ENCODE measurements at regions not wholly inside any gene's neighbourhood (a gene's known extent, or its start where the extent isn't known, plus 50 kb on each side); places are given as distances from the start of the nearest gene placed in this dataset.

DNA sequence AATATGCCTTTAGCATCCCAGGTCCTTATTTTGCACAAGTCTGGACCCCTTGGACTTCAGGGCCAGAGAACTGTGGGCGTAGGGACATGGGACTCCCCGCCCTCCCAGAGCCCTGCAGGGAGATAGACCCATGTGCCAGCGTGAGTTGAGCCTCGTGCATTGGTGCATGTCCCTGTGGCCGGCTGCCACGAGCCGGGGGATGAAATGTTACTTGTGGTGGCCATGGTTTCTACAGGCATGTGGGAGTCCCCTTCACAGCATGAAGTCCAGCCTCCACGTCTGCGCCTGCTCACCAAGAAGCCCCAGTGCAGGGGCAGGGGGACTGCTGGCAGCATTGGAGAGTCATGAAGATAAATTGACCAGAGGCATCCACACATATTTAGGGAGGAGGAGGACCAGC lies 470.0 kb downstream of the BCL11B start:
- no peak overlapping the region for H3K27ac Mint-ChIP-seq (ENCODE audit: unreplicated experiment)
- H3K4me1 Mint-ChIP-seq (ENCODE audit: low read depth, unreplicated experiment), result no peaks in the 10 kb centered on the region
- no peak overlapping the region for H3K4me3 Mint-ChIP-seq (ENCODE audit: unreplicated experiment)
- peaks cover 2% of the 10 kb centered on the region for H3K27me3 Mint-ChIP-seq (ENCODE audit: unreplicated experiment)
- DNase-seq, result no peak
- peaks cover 1% of the 10 kb centered on the region for H3K9me3 Mint-ChIP-seq (ENCODE audit: unreplicated experiment)
- H3K36me3 Mint-ChIP-seq (ENCODE audit: unreplicated experiment), result peaks cover 5% of the 10 kb centered on the region
- TF ChIP-seq CTCF (IDR thresholded peaks at IDR 0.05; ENCODE audit: partially characterized antibody, unreplicated experiment), result no peak

DNA sequence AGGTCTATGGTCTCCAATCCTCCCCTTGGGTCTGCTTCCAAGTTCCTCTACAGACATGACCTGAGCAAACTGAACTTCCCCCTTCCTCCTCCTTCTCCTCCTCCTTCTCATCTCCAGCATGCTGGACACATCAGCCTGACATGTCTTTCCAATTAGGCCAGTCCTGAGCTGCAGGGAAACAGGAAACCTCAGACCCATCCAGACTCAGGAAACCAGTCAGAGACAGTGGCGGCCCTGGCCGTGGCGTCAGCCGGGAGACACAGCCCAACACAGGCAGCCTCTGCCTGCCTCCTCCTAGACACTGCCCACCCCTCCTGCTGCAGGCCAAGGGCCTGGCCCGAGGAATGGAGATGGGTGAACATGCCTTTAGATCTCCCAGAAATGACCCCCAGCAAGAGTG lies 468.8 kb downstream of the BCL11B start:
- Mint-ChIP-seq H3K27me3 (ENCODE audit: unreplicated experiment) (peaks cover 2% of the 10 kb centered on the region), H3K27ac (ENCODE audit: unreplicated experiment) (no peak overlapping the region), H3K9me3 (ENCODE audit: unreplicated experiment) (peaks cover 1% of the 10 kb centered on the region), H3K4me3 (ENCODE audit: unreplicated experiment) (no peak overlapping the region), H3K4me1 (ENCODE audit: low read depth, unreplicated experiment) (no peaks in the 10 kb centered on the region), H3K36me3 (ENCODE audit: unreplicated experiment) (peaks cover 5% of the 10 kb centered on the region)
- no peak for TF ChIP-seq CTCF (IDR thresholded peaks at IDR 0.05; ENCODE audit: partially characterized antibody, unreplicated experiment)
- DNase-seq, result no peak

- TF ChIP-seq CTCF (IDR thresholded peaks at IDR 0.05; ENCODE audit: partially characterized antibody, unreplicated experiment), result no peak
- H3K27ac Mint-ChIP-seq (ENCODE audit: unreplicated experiment), result no peak overlapping the region
Observed at GRCh38 chr14:98808494-98809407, 463.2 kb downstream of the BCL11B start.

GRCh38 chr14:98816195-98816594 lies 455.8 kb downstream of the BCL11B start:
- H3K9me3 Mint-ChIP-seq (ENCODE audit: unreplicated experiment), result no peaks in the 10 kb centered on the region

More at GRCh38 chr14:98808494-98809407, 463.2 kb downstream of the BCL11B start:
- Mint-ChIP-seq H3K9me3 (ENCODE audit: unreplicated experiment) (peaks cover 3% of the 10 kb centered on the region), H3K27me3 (ENCODE audit: unreplicated experiment) (peaks cover 2% of the 10 kb centered on the region), H3K4me1 (ENCODE audit: low read depth, unreplicated experiment) (no peaks in the 10 kb centered on the region), H3K4me3 (ENCODE audit: unreplicated experiment) (no peak overlapping the region), H3K36me3 (ENCODE audit: unreplicated experiment) (peaks cover 5% of the 10 kb centered on the region)
- no peak for DNase-seq

More at GRCh38 chr14:98816195-98816594, 455.8 kb downstream of the BCL11B start:
- no peak for DNase-seq
- Mint-ChIP-seq H3K4me1 (ENCODE audit: low read depth, unreplicated experiment) (no peaks in the 10 kb centered on the region), H3K27me3 (ENCODE audit: unreplicated experiment) (peaks cover 4% of the 10 kb centered on the region), H3K4me3 (ENCODE audit: unreplicated experiment) (no peak overlapping the region), H3K36me3 (ENCODE audit: unreplicated experiment) (no peaks in the 10 kb centered on the region), H3K27ac (ENCODE audit: unreplicated experiment) (no peak overlapping the region)
- TF ChIP-seq CTCF (IDR thresholded peaks at IDR 0.05; ENCODE audit: partially characterized antibody, unreplicated experiment), result no peak
